ENCODE measurements at regions not wholly inside any gene's neighbourhood (a gene's known extent, or its start where the extent isn't known, plus 50 kb on each side); places are given as distances from the start of the nearest gene placed in this dataset.
"Not testable (repeated sequence)": the region's sequence is repeated elsewhere in the genome, so short reads cannot be mapped to it uniquely, and the experiment has no call there.

DNA sequence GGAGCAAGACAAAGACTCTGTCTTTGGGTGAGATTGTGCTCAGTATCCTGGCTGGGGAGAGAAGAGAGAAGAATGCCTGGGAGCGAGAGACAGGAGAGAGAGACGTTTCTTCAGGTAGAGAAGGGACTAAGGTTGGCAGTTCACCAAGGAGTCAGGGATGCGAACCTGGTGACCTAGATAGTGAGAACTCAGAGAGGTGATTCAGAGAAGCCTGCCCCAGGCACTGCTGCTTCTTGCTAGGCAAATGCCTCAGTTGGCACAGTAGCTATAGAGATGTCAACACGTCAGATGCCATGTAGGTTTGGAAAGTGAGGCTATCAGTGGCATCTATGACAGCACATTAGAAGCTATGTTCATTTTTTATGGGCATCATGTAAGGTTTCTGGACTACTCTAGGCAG is 231.6 kb upstream of the VLDLR start:
- no peaks in the 10 kb centered on the region for H4K20me1 ChIP-seq (ENCODE audit: control insufficient read depth, extremely low read depth, insufficient read depth, low read length)
- no peaks in the 10 kb centered on the region for H3K79me2 ChIP-seq (ENCODE audit: control insufficient read depth, insufficient read depth, low read length)
- H3K4me3 ChIP-seq (replicated peaks in 1 of 4; ENCODE audit: control extremely low read depth in 1 of 4, insufficient read depth in 1 of 4, low read depth in 3 of 4, low read length in 4 of 4): no peak overlapping the region
- TF ChIP-seq, protein P1, sequence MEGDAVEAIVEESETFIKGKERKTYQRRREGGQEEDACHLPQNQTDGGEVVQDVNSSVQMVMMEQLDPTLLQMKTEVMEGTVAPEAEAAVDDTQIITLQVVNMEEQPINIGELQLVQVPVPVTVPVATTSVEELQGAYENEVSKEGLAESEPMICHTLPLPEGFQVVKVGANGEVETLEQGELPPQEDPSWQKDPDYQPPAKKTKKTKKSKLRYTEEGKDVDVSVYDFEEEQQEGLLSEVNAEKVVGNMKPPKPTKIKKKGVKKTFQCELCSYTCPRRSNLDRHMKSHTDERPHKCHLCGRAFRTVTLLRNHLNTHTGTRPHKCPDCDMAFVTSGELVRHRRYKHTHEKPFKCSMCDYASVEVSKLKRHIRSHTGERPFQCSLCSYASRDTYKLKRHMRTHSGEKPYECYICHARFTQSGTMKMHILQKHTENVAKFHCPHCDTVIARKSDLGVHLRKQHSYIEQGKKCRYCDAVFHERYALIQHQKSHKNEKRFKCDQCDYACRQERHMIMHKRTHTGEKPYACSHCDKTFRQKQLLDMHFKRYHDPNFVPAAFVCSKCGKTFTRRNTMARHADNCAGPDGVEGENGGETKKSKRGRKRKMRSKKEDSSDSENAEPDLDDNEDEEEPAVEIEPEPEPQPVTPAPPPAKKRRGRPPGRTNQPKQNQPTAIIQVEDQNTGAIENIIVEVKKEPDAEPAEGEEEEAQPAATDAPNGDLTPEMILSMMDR (conservative IDR thresholded peaks at IDR 0.05 in 1 of 2, IDR thresholded peaks at IDR 0.05 in 1 of 2; ENCODE audit: low read depth in 1 of 2, low read length in 2 of 2): no peak
- no peak for TF ChIP-seq EZH2 (IDR thresholded peaks at IDR 0.05; ENCODE audit: low read length, missing control alignments)
- no peak overlapping the region for H3K27ac ChIP-seq (ENCODE audit: insufficient read depth, low read length)
- no peak for DNase-seq (ENCODE audit: low read depth in 2 of 2)
- H3K27me3 ChIP-seq (ENCODE audit: control insufficient read depth, insufficient read depth, low read length): no peaks in the 10 kb centered on the region
- H3K9ac ChIP-seq (ENCODE audit: insufficient read depth, low read length): no peak overlapping the region
- H2AFZ ChIP-seq (ENCODE audit: low read length): no peak overlapping the region
- H3K4me2 ChIP-seq (ENCODE audit: extremely low read depth, insufficient read depth, low read length): no peak overlapping the region
- no peaks in the 10 kb centered on the region for H3K4me1 ChIP-seq (ENCODE audit: control insufficient read depth, extremely low read depth, insufficient read depth, low read length)
- H3K9me3 ChIP-seq (ENCODE audit: control insufficient read depth, insufficient read depth, low read depth, low read length): no peaks in the 10 kb centered on the region
- no peaks in the 10 kb centered on the region for H3K36me3 ChIP-seq (ENCODE audit: control insufficient read depth, insufficient read depth, low read length)

DNA sequence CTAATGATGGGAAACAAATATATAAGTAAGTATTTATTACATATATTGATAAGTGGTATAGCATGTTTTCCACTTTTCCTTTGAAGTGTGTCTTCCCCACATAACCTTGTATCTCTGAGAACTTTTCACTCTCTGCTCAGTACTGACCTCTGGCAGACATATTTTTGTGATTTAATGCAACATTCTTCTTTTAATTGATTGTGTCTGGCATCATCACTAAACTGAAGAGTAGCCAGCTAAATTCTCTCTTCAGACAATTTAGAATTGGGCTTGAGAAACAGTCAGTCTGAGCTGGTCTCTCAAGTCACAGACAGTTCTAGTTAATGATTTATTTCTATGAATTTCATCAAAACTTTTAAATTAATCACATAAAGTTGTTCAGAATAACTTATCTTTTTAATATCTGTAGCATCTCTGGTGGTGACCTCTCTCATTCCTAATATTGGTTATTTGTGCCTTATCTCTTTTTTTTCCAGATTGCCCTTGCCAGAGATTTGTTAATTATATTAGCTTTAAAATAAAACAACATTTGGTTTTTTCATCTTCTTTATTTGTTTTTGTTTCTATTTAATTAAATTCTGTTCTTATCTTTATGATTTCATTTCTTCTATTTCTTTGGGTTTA is 230.0 kb upstream of the VLDLR start:
- not testable (repeated sequence) for H2AFZ ChIP-seq (ENCODE audit: low read length); H3K4me2 ChIP-seq (ENCODE audit: extremely low read depth, insufficient read depth, low read length); H4K20me1 ChIP-seq (ENCODE audit: control insufficient read depth, extremely low read depth, insufficient read depth, low read length); DNase-seq (ENCODE audit: low read depth in 2 of 2); H3K27me3 ChIP-seq (ENCODE audit: control insufficient read depth, insufficient read depth, low read length); H3K27ac ChIP-seq (ENCODE audit: insufficient read depth, low read length); H3K9me3 ChIP-seq (ENCODE audit: control insufficient read depth, insufficient read depth, low read depth, low read length); H3K9ac ChIP-seq (ENCODE audit: insufficient read depth, low read length); H3K36me3 ChIP-seq (ENCODE audit: control insufficient read depth, insufficient read depth, low read length); H3K4me3 ChIP-seq (replicated peaks in 1 of 4; ENCODE audit: control extremely low read depth in 1 of 4, insufficient read depth in 1 of 4, low read depth in 3 of 4, low read length in 4 of 4); H3K4me1 ChIP-seq (ENCODE audit: control insufficient read depth, extremely low read depth, insufficient read depth, low read length); H3K79me2 ChIP-seq (ENCODE audit: control insufficient read depth, insufficient read depth, low read length)

DNA sequence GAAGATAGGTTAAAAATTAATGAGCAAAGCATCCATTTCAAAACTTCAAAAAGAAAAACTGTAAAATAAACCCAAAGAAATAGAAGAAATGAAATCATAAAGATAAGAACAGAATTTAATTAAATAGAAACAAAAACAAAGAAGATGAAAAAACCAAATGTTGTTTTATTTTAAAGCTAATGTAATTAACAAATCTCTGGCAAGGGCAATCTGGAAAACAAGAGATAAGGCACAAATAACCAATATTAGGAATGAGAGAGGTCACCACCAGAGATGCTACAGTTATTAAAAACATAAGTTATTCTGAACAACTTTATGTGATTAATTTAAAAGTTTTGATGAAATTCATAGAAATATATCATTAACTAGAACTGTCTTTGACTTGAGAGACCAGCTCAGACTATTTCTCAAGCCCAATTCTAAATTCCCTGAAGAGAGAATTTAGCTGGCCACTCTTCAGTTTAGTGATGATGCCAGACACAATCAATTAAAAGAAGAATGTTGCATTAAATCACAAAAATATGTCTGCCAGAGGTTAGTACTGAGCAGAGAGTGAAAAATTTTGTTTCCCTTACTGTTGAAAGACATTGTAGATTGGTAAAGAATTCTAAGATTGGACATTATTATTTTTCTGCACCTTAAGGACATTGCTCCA is 227.4 kb upstream of the VLDLR start:
- not testable (repeated sequence) for H3K9me3 ChIP-seq (ENCODE audit: control insufficient read depth, insufficient read depth, low read depth, low read length); H3K4me2 ChIP-seq (ENCODE audit: extremely low read depth, insufficient read depth, low read length); H3K4me3 ChIP-seq (replicated peaks in 1 of 4; ENCODE audit: control extremely low read depth in 1 of 4, insufficient read depth in 1 of 4, low read depth in 3 of 4, low read length in 4 of 4); H2AFZ ChIP-seq (ENCODE audit: low read length); H3K9ac ChIP-seq (ENCODE audit: insufficient read depth, low read length); H3K36me3 ChIP-seq (ENCODE audit: control insufficient read depth, insufficient read depth, low read length); H4K20me1 ChIP-seq (ENCODE audit: control insufficient read depth, extremely low read depth, insufficient read depth, low read length); H3K79me2 ChIP-seq (ENCODE audit: control insufficient read depth, insufficient read depth, low read length); H3K4me1 ChIP-seq (ENCODE audit: control insufficient read depth, extremely low read depth, insufficient read depth, low read length); DNase-seq (ENCODE audit: low read depth in 2 of 2); H3K27ac ChIP-seq (ENCODE audit: insufficient read depth, low read length); H3K27me3 ChIP-seq (ENCODE audit: control insufficient read depth, insufficient read depth, low read length)

DNA sequence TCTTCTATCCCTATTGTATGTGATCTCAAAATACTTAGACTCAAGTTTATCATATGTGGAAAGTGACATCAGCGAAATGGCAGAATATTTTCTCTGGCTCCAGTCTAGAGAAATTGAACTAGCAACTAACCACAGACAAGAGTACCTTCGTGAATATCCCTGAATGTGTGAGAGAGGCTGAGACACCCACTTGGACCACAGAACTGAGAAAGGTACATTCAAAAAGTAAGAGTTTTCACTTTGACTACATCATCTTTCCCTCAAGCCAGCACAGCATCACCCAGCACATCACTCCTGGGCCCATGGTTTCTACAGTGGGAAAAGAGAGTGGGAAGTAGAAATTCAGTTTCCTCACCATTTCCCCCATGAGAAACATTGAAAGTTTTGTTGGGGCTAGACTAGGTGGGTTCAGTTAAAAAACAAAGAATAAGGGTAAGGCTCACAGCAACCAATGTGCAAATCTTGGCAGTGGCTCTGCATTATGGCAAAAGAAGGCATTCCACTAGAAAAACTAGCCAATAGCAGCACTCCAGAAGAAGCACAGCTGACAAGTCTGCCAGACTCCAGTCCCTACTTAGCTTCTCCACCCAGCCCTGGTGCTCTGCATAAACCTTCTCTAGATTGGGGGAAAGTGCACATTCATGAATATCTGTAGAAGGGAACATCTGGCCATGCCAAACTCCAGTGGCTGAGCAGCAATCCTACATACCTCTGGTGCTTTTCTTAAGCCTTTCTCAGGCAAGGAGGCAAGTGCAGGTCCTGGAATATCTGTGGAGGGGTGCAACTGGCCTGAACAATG is 225.6 kb upstream of the VLDLR start:
- TF ChIP-seq, protein P1 (conservative IDR thresholded peaks at IDR 0.05 in 1 of 2, IDR thresholded peaks at IDR 0.05 in 1 of 2; ENCODE audit: low read depth in 1 of 2, low read length in 2 of 2): no peak
- no peak for TF ChIP-seq EZH2 (IDR thresholded peaks at IDR 0.05; ENCODE audit: low read length, missing control alignments)
- no peak overlapping the region for H2AFZ ChIP-seq (ENCODE audit: low read length)
- no peak overlapping the region for H3K4me3 ChIP-seq (replicated peaks in 1 of 4; ENCODE audit: control extremely low read depth in 1 of 4, insufficient read depth in 1 of 4, low read depth in 3 of 4, low read length in 4 of 4)
- no peaks in the 10 kb centered on the region for H3K4me1 ChIP-seq (ENCODE audit: control insufficient read depth, extremely low read depth, insufficient read depth, low read length)
- H4K20me1 ChIP-seq (ENCODE audit: control insufficient read depth, extremely low read depth, insufficient read depth, low read length): no peaks in the 10 kb centered on the region
- no peaks in the 10 kb centered on the region for H3K27me3 ChIP-seq (ENCODE audit: control insufficient read depth, insufficient read depth, low read length)
- H3K79me2 ChIP-seq (ENCODE audit: control insufficient read depth, insufficient read depth, low read length): no peaks in the 10 kb centered on the region
- no peak for DNase-seq (ENCODE audit: low read depth in 2 of 2)
- H3K9me3 ChIP-seq (ENCODE audit: control insufficient read depth, insufficient read depth, low read depth, low read length): no peaks in the 10 kb centered on the region
- no peak overlapping the region for H3K27ac ChIP-seq (ENCODE audit: insufficient read depth, low read length)
- no peak overlapping the region for H3K9ac ChIP-seq (ENCODE audit: insufficient read depth, low read length)
- no peaks in the 10 kb centered on the region for H3K36me3 ChIP-seq (ENCODE audit: control insufficient read depth, insufficient read depth, low read length)
- H3K4me2 ChIP-seq (ENCODE audit: extremely low read depth, insufficient read depth, low read length): no peak overlapping the region

Data from fibroblast of lung (primary cell).